ENCODE measurements at regions not wholly inside any gene's neighbourhood (a gene's known extent, or its start where the extent isn't known, plus 50 kb on each side); places are given as distances from the start of the nearest gene placed in this dataset.
A peak's percentile ranks its signal among the peaks of the same experiment; 100 is the strongest.
"Not testable (repeated sequence)": the region's sequence is repeated elsewhere in the genome, so short reads cannot be mapped to it uniquely, and the experiment has no call there.

DNA sequence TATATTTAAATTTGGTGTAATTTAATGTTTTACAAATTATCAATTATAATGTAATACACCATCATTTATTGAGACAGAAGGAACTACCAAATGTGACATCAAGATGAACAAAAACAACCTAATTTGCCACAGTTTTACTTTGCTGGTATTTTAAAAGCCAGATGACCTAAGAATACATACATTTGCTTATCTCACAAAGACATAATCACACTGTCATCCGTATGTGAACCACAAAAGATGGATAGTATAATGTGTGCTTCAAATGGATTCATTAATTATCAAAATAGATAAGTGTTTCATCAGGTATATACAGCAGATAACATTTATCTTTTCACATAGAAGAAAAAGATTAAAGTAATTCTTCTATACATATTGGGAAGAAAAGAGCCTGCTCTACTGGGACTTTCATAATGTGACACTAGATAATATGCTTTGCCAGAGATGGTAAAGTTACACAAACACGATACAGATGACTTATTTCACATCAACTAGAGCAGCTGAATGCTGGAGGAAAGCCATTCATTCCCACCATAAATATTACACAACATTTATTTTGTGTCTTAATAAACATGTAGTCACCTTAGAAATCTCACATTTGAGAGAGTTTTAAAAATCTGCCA is 278.5 kb downstream of the ISL1 start:
- DNase-seq = no peak

DNA sequence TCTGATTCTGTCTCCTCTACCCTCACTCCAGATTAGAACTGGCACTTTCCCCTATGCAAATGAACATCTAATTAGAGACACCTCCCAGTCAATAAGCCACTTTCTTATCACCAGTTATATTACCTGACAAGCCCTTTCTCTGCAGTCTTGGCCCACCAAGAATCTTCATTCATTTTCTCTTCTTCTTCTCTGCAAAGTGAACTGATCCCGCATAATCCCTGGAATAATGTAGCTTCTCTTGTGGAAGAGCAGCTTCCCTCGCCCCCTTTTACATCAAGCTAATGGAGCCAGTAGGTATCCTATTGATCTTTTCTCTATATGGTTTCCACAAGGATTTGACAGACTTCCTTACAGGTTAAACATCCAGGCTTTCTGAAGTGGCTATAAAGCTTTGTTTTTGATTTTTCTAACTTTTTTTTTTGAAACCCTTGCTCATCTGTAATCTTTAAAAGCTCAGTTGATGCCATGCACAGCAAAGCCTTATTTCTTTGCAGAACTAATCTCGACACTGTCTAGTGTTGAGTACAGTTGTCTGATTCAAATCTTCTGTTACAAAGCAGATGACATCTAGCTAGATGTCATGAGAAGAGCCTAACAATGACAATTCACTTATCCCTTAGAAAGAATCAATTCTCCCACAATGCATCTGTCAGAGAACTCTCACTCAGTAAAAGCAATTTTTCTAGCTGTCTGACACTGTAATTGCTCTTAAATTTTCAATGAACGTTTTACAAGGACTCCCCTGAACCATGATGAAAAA is 281.4 kb downstream of the ISL1 start:
- DNase-seq = no peak

- no peak for DNase-seq
Observed at GRCh38 chr5:51665251-51665593, 282.0 kb downstream of the ISL1 start.

GRCh38 chr5:51669095-51669494 is 285.8 kb downstream of the ISL1 start:
- DNase-seq = no peak

DNA sequence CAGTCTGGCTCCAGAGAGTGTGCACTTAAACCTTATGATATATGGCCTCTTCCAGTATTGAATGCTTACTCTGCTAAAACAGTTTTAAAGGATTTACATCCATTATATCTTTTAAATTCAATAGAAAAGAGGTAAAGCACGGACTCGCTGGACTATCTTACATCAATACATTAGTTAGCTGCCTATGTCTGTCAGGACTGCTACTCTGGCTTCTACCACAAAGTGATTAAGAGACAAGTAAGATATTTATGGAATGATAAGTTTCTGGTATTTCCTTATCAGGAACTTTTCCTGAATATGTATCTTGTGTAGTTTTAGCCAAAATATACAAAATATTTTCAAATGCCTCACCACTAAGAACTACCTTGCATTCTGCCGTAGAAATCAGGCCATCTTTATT is 295.1 kb downstream of the ISL1 start:
- DNase-seq = no peak

DNA sequence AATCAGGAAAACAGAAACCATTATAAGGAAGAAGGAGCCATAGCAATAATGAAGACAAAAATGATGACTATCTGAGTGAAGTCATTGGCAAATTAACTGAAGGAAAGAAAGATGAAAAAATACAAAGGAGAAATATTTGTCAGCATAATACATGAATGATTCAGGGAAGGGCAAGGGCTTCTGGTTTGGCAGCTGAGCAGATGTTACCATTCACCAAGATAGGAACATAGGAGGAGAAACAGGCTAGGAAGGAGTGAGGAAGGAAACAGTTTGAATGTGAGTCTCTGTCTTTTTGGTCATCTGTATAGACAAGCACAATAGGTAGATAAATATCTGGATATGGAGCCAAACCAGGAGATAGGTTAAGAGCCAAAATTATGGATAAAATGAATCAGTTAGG is 296.0 kb downstream of the ISL1 start:
- no peak for DNase-seq

DNA sequence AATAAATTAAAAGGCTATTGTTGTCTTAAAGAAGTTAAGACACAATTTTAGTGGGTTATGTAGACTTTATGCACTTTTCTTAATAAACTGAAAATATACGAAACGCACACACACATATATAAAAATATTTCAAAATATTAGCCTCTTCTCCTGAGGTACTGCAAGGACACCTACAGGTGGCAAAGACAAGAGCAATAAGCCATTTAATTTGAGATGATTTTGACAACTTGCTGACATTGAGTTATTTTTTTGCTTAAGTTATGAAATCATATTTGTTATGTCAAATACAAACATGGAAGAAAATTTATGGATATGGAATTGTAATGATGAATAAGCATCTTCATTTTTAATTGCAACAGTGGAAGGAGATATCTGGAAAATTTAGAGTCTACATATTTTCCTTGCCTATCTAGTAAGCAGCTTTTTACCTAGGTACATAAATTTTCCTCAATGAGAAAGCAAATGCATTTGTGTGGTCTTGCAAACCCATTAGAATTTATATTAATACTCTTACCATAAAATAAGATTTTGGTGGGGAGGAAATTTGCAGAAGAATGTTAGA is 301.6 kb downstream of the ISL1 start:
- no peak for DNase-seq

- DNase-seq = no peak
Observed at GRCh38 chr5:51685419-51685818, 302.2 kb downstream of the ISL1 start.

DNA sequence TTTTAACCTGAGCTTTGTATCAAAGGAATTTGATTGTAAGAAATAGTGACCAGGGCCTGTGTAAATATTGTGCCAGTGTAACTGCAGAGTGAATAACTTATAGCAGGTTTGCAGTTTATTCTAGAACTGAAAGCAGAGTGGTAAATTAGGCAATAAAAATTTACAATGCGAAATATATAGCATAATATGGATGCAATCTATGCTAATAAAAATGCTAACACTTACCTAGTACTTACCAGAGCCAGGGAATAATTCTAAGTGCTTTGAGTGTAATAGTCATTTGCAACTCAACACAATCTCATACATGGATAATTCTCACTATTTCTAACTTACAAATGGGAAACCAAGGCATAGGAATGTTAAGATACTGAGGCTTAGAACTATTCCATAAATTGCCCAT is 303.4 kb downstream of the ISL1 start:
- no peak for DNase-seq

GRCh38 chr5:51691538-51692079 is 308.4 kb downstream of the ISL1 start:
- no peak for DNase-seq

GRCh38 chr5:51694826-51695225 is 311.6 kb downstream of the ISL1 start:
- no peak for DNase-seq

GRCh38 chr5:51696122-51696521 is 312.9 kb downstream of the ISL1 start:
- DNase-seq = no peak

DNA sequence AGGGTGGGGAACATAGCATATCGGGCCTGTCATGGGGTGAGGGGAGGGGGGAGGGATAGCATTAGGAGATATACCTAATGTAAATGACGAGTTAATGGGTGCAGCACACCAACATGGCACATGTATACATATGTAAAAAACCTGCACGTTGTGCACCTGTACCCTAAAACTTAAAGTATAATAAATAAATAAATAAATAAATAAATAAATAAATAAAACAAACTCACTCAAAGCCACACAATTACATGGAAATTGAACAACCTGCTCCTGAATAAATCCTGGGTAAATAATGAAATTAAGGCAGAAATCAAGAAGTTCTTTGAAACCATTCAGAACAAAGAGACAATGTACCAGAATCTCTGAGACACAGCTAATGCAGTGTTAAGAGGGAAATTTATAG is 318.8 kb downstream of the ISL1 start:
- not testable (repeated sequence) for DNase-seq

DNA sequence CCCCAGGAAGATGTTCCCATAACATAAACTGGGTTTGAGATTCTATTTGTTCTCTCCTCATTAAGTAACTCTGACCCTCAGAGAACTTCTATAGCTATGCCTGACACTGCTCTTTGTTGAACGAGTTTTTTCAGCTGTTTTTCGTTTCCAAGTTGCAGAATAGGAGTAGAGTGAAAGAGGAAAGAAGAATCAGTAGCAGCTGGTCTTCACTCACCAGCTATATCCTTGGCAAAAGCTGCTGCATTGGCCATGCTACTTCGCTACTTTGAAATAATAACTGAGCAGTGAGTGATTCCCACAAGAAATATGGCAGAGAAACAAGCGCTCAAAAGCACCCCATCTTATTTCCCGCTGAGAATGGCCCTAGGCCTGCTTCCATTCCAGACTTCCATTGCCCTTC is 329.0 kb downstream of the ISL1 start:
- no peak for DNase-seq

GRCh38 chr5:51715445-51715844 is 332.2 kb downstream of the ISL1 start:
- not testable (repeated sequence) for DNase-seq

DNA sequence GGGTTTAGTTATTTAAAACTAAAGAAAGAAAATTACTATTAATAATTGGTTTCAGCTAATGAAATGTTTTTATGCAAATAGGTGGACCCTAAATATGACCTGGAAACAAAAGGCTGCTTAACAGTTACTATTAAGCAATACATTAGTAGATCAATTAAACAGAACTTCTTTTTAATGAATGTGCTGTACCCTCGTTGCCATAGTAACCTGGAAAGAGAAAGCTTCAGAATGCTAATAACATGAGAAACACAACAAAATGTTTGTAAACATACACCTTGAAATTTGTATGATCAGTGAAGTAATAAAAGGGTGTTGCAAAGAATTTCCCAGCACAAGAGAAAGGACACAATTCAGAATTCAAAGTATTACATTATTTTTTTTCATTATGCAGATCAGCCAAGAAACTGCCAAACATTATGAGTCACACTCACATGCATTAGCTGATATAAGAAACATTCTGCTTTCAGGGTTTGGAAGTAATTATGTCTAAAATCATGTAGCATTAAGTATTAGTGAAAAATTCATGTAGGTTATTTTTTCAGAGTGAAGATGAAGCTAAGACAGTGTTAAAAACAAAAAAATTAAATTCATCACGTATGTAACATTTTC is 348.3 kb downstream of the ISL1 start:
- DNase-seq = peak in 1 of 2 experiments; percentile 3

DNA sequence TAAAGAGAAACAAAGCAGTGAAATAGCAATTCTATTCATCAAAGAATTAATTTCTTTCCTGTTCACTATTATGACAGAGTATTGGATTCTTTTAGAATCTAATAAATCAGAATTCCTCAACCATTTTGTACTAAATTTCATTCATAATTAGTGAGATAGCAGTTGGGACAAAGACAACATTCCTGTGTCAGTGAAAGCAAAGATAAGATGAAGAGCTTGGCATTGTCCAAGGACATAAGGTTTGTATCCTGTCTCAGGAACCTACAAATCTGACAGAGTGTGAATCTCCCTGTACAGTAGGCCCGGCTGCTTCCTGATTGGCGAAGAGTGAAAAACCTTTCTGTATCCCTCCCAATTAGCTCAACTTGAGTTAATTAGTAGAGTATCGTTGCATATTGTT is 349.1 kb downstream of the ISL1 start:
- no peak for DNase-seq

DNA sequence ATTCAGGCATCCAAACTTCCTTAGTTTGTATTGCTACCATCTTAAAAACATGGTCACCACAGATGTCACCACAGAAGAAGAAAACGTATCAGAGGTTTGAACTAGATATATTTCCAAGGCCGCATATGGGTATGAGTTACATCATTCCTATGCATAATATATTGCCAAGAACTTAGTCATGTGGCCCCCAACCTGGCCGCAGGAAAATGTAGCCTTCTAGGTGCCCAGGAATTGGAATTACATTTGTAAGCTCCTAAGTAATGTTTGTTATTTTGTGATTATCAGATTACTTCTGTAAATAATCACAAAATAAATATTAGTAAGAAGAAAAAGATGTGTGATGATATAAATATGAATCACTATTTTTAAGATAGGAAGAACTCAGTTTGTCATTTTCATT is 351.4 kb downstream of the ISL1 start:
- DNase-seq = no peak

DNA sequence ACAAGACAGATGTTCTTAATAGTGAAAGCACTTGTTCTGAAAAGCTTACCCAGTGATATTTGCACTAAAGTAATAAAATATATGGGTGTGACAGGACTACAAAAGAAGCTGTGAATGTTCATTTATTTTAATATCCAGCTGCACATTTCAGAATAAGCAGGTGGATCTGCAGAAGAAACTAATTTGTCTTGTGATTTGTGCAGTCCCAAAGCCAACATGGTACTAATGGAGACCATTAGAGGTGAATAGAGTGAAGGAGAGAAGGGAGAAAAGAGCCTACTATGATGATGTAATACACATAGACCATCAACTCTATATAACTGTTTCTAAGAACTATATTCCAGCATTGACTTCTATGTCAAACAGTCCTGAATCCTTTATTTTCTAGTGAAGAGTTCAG is 362.8 kb downstream of the ISL1 start:
- DNase-seq = no peak

DNA sequence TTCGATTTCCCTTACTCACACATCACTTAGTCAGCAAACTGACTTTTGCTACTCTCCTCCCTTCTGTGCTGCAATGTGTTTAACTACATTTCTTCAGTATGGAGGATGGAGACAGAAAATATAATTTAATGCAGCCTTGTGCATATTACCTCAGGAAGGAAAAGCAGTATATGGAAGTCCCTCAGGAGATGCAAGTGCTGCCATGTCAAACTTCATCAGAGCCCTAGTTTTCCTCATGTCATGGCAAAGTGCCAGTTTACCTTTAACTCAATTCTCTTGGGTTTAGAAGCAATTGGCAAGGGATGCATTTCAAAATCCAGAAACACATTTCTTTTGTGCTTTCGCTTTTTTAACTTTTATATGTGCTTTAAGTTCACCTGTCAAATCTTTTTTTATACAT is 365.4 kb downstream of the ISL1 start:
- no peak for DNase-seq
